ENCODE measurements at regions not wholly inside any gene's neighbourhood (a gene's known extent, or its start where the extent isn't known, plus 50 kb on each side); places are given as distances from the start of the nearest gene placed in this dataset.

- TF ChIP-seq POLR2AphosphoS2 (conservative IDR thresholded peaks at IDR 0.05; ENCODE audit: low read length) (no peak), REST (IDR thresholded peaks at IDR 0.05) (no peak), HMGXB4 (CRISPR knock-in tag; IDR thresholded peaks at IDR 0.05; ENCODE audit: borderline replicate concordance) (no peak), CTCF (IDR thresholded peaks at IDR 0.05) (no peak), JUNB (IDR thresholded peaks at IDR 0.05) (no peak), SREBF2 (IDR thresholded peaks at IDR 0.05) (no peak), HOXB13 (CRISPR knock-in tag; IDR thresholded peaks at IDR 0.05; ENCODE audit: low read depth) (no peak)
These were observed 55.0 kb upstream of the NR3C2 start for GRCh38 chr4:148497258-148497657.
